ENCODE measurements at regions not wholly inside any gene's neighbourhood (a gene's known extent, or its start where the extent isn't known, plus 50 kb on each side); places are given as distances from the start of the nearest gene placed in this dataset.

DNA sequence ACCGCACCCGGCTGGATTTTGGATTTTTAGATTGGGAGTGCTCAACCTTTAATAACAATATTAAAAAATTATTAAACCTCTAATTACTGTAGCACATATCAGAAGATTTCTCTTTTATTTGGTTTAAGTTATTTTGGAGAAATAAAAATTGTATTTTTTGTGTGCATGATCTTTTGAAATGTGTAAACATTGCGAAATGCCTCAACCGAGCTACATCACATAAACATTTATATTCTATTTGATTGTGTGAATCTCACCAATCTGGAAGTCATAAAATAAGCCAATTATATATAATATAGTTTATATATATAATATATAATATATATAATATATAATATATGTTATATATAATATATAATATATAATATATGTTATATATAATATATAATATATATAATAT, 696.2 kb upstream of the RBFOX1 start:
- H3K27me3 Mint-ChIP-seq: no peaks in the 10 kb centered on the region
- no peaks in the 10 kb centered on the region for H3K36me3 Mint-ChIP-seq (ENCODE audit: insufficient read depth)
- DNase-seq (ENCODE audit: low spot score in 2 of 2) (no peak), ATAC-seq (replicated peaks; ENCODE audit: extremely low read depth, poor library complexity, severe bottlenecking) (no peak)
- H3K9me3 Mint-ChIP-seq: no peaks in the 10 kb centered on the region
- no peak overlapping the region for H3K4me3 Mint-ChIP-seq
- H3K27ac Mint-ChIP-seq (ENCODE audit: low read depth): no peak overlapping the region
- H3K4me1 Mint-ChIP-seq: no peaks in the 10 kb centered on the region

DNA sequence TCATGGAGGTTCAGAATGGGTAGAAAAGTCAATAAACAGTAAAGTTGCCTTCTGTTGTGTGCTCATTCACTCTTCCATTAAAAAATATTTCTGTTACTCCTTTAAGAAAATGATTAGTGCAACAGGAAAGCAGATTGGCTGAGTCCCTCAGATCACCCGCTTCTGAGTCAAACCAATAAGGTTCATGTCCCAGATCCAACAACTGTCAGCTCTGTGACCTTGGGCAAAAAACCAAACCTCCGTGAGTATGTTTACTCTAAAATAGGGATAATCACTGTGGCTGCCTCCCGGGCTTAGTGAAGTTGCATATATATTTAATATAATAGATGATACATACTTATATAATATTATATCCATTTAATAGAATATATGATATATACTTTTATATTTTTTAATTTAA, 698.5 kb upstream of the RBFOX1 start:
- no peak for ATAC-seq (replicated peaks; ENCODE audit: extremely low read depth, poor library complexity, severe bottlenecking)

GRCh38 chr16:6633456-6633855, 699.2 kb upstream of the RBFOX1 start:
- no peak for DNase-seq (ENCODE audit: low spot score in 2 of 2)
- no peaks in the 10 kb centered on the region for H3K36me3 Mint-ChIP-seq (ENCODE audit: insufficient read depth)
- H3K27ac Mint-ChIP-seq (ENCODE audit: low read depth): no peak overlapping the region
- ATAC-seq (replicated peaks; ENCODE audit: extremely low read depth, poor library complexity, severe bottlenecking): no peak
- no peaks in the 10 kb centered on the region for H3K4me1 Mint-ChIP-seq
- no peaks in the 10 kb centered on the region for H3K27me3 Mint-ChIP-seq
- H3K9me3 Mint-ChIP-seq: no peaks in the 10 kb centered on the region
- no peak overlapping the region for H3K4me3 Mint-ChIP-seq

More for the DNA sequence above, 698.5 kb upstream of the RBFOX1 start:
- no peak for DNase-seq (ENCODE audit: low spot score in 2 of 2)
- Mint-ChIP-seq H3K4me1 (no peaks in the 10 kb centered on the region), H3K9me3 (no peaks in the 10 kb centered on the region), H3K27ac (ENCODE audit: low read depth) (no peak overlapping the region), H3K4me3 (no peak overlapping the region), H3K27me3 (no peaks in the 10 kb centered on the region), H3K36me3 (ENCODE audit: insufficient read depth) (no peaks in the 10 kb centered on the region)

DNA sequence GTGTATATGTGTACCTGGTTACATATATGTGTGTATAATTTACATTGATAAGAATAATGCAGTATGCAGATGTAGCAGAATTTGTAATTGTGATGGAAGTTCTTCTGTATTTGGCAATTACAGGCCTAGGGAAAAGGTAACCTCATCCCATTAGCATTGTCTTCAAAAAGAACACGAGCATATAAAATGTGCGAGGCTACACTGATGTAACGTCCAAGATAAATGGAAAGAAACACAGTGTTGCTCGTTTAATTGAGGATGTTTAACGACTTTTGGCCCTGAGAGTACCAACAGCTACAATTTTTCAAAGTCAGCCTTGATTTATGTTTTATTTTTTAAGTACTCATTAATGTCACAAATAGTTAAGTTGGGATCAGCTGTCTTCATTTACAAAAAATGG, 703.5 kb upstream of the RBFOX1 start:
- Mint-ChIP-seq H3K27ac (ENCODE audit: low read depth) (no peak overlapping the region), H3K9me3 (no peaks in the 10 kb centered on the region), H3K4me1 (no peaks in the 10 kb centered on the region), H3K4me3 (no peak overlapping the region), H3K36me3 (ENCODE audit: insufficient read depth) (no peaks in the 10 kb centered on the region), H3K27me3 (no peaks in the 10 kb centered on the region)
- DNase-seq (ENCODE audit: low spot score in 2 of 2) (no peak), ATAC-seq (replicated peaks; ENCODE audit: extremely low read depth, poor library complexity, severe bottlenecking) (no peak)

DNA sequence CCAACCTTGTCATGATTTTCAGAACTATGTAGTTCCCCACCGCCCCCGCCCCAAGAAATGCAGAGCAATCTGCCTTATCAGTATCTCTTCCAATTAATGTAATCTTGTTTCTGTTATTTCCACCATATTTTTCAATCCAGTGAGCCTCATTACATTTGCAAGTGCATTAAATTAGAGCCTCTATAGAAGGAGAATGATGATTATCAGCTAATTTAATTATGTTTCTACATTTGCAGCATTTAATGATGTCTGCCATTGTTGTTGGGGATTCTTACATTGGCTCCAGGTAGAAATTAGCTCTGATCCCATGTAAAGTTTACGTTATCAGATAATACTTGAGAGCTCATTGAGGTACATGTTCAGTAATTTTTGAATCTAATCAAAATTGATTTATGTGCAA, 707.0 kb upstream of the RBFOX1 start:
- Mint-ChIP-seq H3K4me1 (no peaks in the 10 kb centered on the region), H3K4me3 (no peak overlapping the region), H3K27ac (ENCODE audit: low read depth) (no peak overlapping the region), H3K27me3 (no peaks in the 10 kb centered on the region), H3K9me3 (peaks cover 3% of the 10 kb centered on the region), H3K36me3 (ENCODE audit: insufficient read depth) (no peaks in the 10 kb centered on the region)
- DNase-seq (ENCODE audit: low spot score in 2 of 2) (no peak), ATAC-seq (replicated peaks; ENCODE audit: extremely low read depth, poor library complexity, severe bottlenecking) (no peak)

DNA sequence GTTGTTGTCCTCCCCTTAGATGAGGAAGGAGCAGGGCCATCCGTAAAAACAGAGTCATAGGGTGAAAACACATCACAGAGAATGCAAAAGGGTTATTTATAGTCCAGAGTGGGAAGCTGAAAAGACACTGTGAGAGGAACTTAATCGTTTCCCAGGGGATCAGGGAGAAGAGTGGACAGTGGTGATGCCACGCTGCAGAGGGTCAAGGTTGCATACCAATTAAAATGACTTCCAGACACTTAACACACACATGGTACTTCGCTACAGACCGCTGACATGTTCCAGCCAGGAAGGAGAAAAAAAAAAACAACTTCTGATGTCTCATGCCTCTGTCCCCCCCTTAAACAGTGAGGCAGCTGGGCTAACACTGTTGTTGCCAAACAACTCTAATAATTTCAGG, 713.8 kb upstream of the RBFOX1 start:
- ATAC-seq (replicated peaks; ENCODE audit: extremely low read depth, poor library complexity, severe bottlenecking) (no peak), DNase-seq (ENCODE audit: low spot score in 2 of 2) (no peak)
- H3K27ac Mint-ChIP-seq (ENCODE audit: low read depth): no peak overlapping the region
- no peaks in the 10 kb centered on the region for H3K4me1 Mint-ChIP-seq
- no peak overlapping the region for H3K4me3 Mint-ChIP-seq
- H3K27me3 Mint-ChIP-seq: no peaks in the 10 kb centered on the region
- no peaks in the 10 kb centered on the region for H3K36me3 Mint-ChIP-seq (ENCODE audit: insufficient read depth)
- H3K9me3 Mint-ChIP-seq: peaks cover 29% of the 10 kb centered on the region

GRCh38 chr16:6616746-6617145, 715.9 kb upstream of the RBFOX1 start:
- Mint-ChIP-seq H3K36me3 (ENCODE audit: insufficient read depth) (no peaks in the 10 kb centered on the region), H3K4me1 (no peaks in the 10 kb centered on the region), H3K4me3 (no peak overlapping the region), H3K27me3 (no peaks in the 10 kb centered on the region), H3K27ac (ENCODE audit: low read depth) (no peak overlapping the region), H3K9me3 (peaks cover 32% of the 10 kb centered on the region)
- no peak for DNase-seq (ENCODE audit: low spot score in 2 of 2)
- no peak for ATAC-seq (replicated peaks; ENCODE audit: extremely low read depth, poor library complexity, severe bottlenecking)

GRCh38 chr16:6615636-6616035, 717.0 kb upstream of the RBFOX1 start:
- Mint-ChIP-seq H3K27me3 (no peaks in the 10 kb centered on the region), H3K4me3 (no peak overlapping the region), H3K4me1 (no peaks in the 10 kb centered on the region), H3K27ac (ENCODE audit: low read depth) (no peak overlapping the region), H3K9me3 (peaks cover 34% of the 10 kb centered on the region), H3K36me3 (ENCODE audit: insufficient read depth) (no peaks in the 10 kb centered on the region)
- no peak for ATAC-seq (replicated peaks; ENCODE audit: extremely low read depth, poor library complexity, severe bottlenecking)
- DNase-seq (ENCODE audit: low spot score in 2 of 2): no peak

GRCh38 chr16:6611535-6611934, 721.1 kb upstream of the RBFOX1 start:
- H3K27me3 Mint-ChIP-seq: no peaks in the 10 kb centered on the region
- H3K9me3 Mint-ChIP-seq: peaks cover 20% of the 10 kb centered on the region
- H3K36me3 Mint-ChIP-seq (ENCODE audit: insufficient read depth): no peaks in the 10 kb centered on the region
- H3K27ac Mint-ChIP-seq (ENCODE audit: low read depth): no peak overlapping the region
- ATAC-seq (replicated peaks; ENCODE audit: extremely low read depth, poor library complexity, severe bottlenecking) (no peak), DNase-seq (ENCODE audit: low spot score in 2 of 2) (no peak)
- H3K4me1 Mint-ChIP-seq: no peaks in the 10 kb centered on the region
- H3K4me3 Mint-ChIP-seq: no peak overlapping the region

- Mint-ChIP-seq H3K36me3 (ENCODE audit: insufficient read depth) (no peaks in the 10 kb centered on the region), H3K4me1 (no peaks in the 10 kb centered on the region), H3K4me3 (no peak overlapping the region), H3K27ac (ENCODE audit: low read depth) (no peak overlapping the region), H3K27me3 (no peaks in the 10 kb centered on the region), H3K9me3 (peaks cover 6% of the 10 kb centered on the region)
- DNase-seq (ENCODE audit: low spot score in 2 of 2) (no peak), ATAC-seq (replicated peaks; ENCODE audit: extremely low read depth, poor library complexity, severe bottlenecking) (no peak)
These were observed 727.2 kb upstream of the RBFOX1 start for GRCh38 chr16:6605490-6605889.

GRCh38 chr16:6603780-6604325, 728.8 kb upstream of the RBFOX1 start:
- Mint-ChIP-seq H3K36me3 (ENCODE audit: insufficient read depth) (no peaks in the 10 kb centered on the region), H3K4me3 (no peak overlapping the region), H3K27me3 (no peaks in the 10 kb centered on the region), H3K9me3 (peaks cover 1% of the 10 kb centered on the region), H3K4me1 (no peaks in the 10 kb centered on the region), H3K27ac (ENCODE audit: low read depth) (no peak overlapping the region)
- ATAC-seq (replicated peaks; ENCODE audit: extremely low read depth, poor library complexity, severe bottlenecking) (no peak), DNase-seq (ENCODE audit: low spot score in 2 of 2) (no peak)

GRCh38 chr16:6602405-6602804, 730.2 kb upstream of the RBFOX1 start:
- DNase-seq (ENCODE audit: low spot score in 2 of 2) (no peak), ATAC-seq (replicated peaks; ENCODE audit: extremely low read depth, poor library complexity, severe bottlenecking) (no peak)
- H3K27ac Mint-ChIP-seq (ENCODE audit: low read depth): no peak overlapping the region
- no peaks in the 10 kb centered on the region for H3K9me3 Mint-ChIP-seq
- H3K4me1 Mint-ChIP-seq: no peaks in the 10 kb centered on the region
- H3K27me3 Mint-ChIP-seq: no peaks in the 10 kb centered on the region
- no peaks in the 10 kb centered on the region for H3K36me3 Mint-ChIP-seq (ENCODE audit: insufficient read depth)
- H3K4me3 Mint-ChIP-seq: no peak overlapping the region

GRCh38 chr16:6600167-6600566, 732.5 kb upstream of the RBFOX1 start:
- DNase-seq (ENCODE audit: low spot score in 2 of 2) (no peak), ATAC-seq (replicated peaks; ENCODE audit: extremely low read depth, poor library complexity, severe bottlenecking) (no peak)
- no peaks in the 10 kb centered on the region for H3K27me3 Mint-ChIP-seq
- no peak overlapping the region for H3K27ac Mint-ChIP-seq (ENCODE audit: low read depth)
- no peaks in the 10 kb centered on the region for H3K4me1 Mint-ChIP-seq
- H3K9me3 Mint-ChIP-seq: no peaks in the 10 kb centered on the region
- H3K36me3 Mint-ChIP-seq (ENCODE audit: insufficient read depth): no peaks in the 10 kb centered on the region
- H3K4me3 Mint-ChIP-seq: no peak overlapping the region

DNA sequence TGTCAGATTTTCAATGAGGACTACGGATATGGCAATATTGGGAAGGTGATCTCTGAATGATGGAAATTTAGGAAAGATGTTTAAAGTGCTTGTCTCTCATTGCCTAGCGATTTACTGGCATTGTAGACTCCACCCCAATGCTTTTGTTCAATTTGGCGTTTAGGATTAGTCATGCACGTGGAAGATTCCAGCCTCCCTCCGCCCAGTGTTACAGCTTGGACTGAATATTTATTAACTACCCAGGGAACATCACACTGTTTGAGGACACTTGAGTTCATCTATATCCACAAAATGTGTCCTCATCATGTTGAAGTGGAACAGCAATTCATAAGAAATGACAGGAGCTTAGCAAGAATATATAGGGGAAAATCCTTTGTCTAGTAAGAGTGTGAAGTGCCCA, 738.8 kb upstream of the RBFOX1 start:
- Mint-ChIP-seq H3K4me3 (no peak overlapping the region), H3K9me3 (peaks cover 24% of the 10 kb centered on the region), H3K4me1 (no peaks in the 10 kb centered on the region), H3K36me3 (ENCODE audit: insufficient read depth) (no peaks in the 10 kb centered on the region), H3K27ac (ENCODE audit: low read depth) (no peak overlapping the region), H3K27me3 (no peaks in the 10 kb centered on the region)
- DNase-seq (ENCODE audit: low spot score in 2 of 2) (no peak), ATAC-seq (replicated peaks; ENCODE audit: extremely low read depth, poor library complexity, severe bottlenecking) (no peak)

Measured in central memory CD8-positive, alpha-beta T cell (primary cell).